GM18520 (cell line): ENCODE measurements at regions not wholly inside any gene's neighbourhood (a gene's known extent, or its start where the extent isn't known, plus 50 kb on each side); places are given as distances from the start of the nearest gene placed in this dataset.

ENCODE experiments used
- ATAC-seq: cut with Tn5 transposase; IDR thresholded peaks from one replicate; pipeline ENCODE4 v1.9.1; 2021; ENCODE audit not compliant: unreplicated experiment

DNA sequence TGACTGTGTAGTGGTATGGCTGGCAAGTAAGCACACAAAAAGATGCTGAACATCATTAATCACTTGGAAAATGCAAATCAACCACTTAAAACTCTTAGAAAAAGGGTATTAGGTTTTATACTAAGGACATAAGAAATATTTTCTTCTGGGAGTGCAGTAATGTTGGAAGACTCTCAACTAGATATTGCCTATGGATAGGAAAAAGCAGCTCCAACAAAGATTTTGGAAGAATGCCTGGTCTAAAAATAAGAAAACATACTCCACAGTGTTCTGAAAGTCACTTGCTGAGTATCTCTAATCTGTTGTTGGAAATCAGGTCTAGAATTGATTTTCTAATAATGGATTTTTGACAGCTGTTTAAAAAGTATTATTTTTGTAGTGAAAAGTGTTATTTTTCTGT, 50.8 kb upstream of the PHYHIPL start:
- no peak for ATAC-seq

DNA sequence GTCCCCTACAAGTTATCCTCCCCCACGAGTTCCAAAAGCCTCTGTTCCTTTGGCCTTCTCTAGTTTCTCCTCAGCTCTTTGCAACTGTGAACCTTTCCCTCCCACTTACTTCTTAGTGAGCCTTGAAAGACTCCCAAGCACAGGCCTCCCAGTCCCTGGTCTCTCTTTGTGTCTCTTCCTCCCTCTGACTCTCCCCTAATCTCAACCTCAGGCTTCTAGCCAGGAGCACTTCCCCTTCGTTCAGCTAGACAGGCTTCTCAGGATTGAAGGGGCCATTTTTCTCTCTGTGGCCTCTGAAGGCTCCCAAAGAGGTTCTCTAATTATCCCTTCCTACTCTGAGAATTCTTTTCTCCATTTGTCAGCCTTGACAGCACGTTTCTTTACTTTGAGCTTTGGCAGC, 50.2 kb upstream of the PHYHIPL start:
- no peak for ATAC-seq
